OCI-LY1 (cell line): ENCODE measurements at regions not wholly inside any gene's neighbourhood (a gene's known extent, or its start where the extent isn't known, plus 50 kb on each side); places are given as distances from the start of the nearest gene placed in this dataset.

Experiments
- H2AFZ ChIP-seq: fragments of 200-600 bp; sonication (generic), shearing (Covaris generic); 2 replicates; pipeline ENCODE4 v1.6.0; 2014; ENCODE audit warnings: antibody characterized with exemption, mild to moderate bottlenecking, low read length
- H3F3A ChIP-seq: fragments of 200-600 bp; sonication (generic), shearing (Covaris generic); 2 replicates; pipeline ENCODE4 v1.6.0; 2014; ENCODE audit warnings: mild to moderate bottlenecking, antibody characterized with exemption, low read length, moderate library complexity; ENCODE audit not compliant: insufficient read depth
- H3K27ac ChIP-seq: fragments of 200-600 bp; sonication (generic); 2 replicates; pipeline ENCODE4 v1.5.1; 2014; ENCODE audit warnings: low read length, mixed run types, mild to moderate bottlenecking, low read depth; ENCODE audit not compliant: poor library complexity, severe bottlenecking
- H3K27me3 ChIP-seq: fragments of 200-600 bp; sonication (generic); 2 replicates; pipeline ENCODE4 v1.6.0; 2014; ENCODE audit warnings: antibody characterized with exemption, mild to moderate bottlenecking, low read length, moderate library complexity; ENCODE audit not compliant: insufficient read depth
- H3K36me3 ChIP-seq: fragments of 200-600 bp; sonication (generic); 2 replicates; pipeline ENCODE4 v1.6.1; 2014; ENCODE audit warnings: mild to moderate bottlenecking, antibody characterized with exemption, low read length, moderate library complexity, mixed read lengths; ENCODE audit not compliant: insufficient read depth
- H3K4me1 ChIP-seq: fragments of 200-600 bp; sonication (generic); 2 replicates; pipeline ENCODE4 v1.5.1; 2014; ENCODE audit warnings: mild to moderate bottlenecking, low read length, moderate library complexity; ENCODE audit not compliant: insufficient read depth, severe bottlenecking
- H3K4me2 ChIP-seq: fragments of 200-600 bp; sonication (generic), shearing (Covaris generic); 2 replicates; pipeline ENCODE4 v1.6.1; 2014; ENCODE audit warnings: low read length
- H3K4me3 ChIP-seq: fragments of 200-600 bp; sonication (generic); 2 replicates; pipeline ENCODE4 v1.5.1; 2014; ENCODE audit warnings: low read length, low read depth, mild to moderate bottlenecking, mixed read lengths; ENCODE audit not compliant: poor library complexity, severe bottlenecking
- H3K79me2 ChIP-seq: fragments of 200-600 bp; shearing (Covaris generic); 2 replicates; pipeline ENCODE4 v1.6.1; 2016; ENCODE audit warnings: mixed run types, low read length, mixed read lengths; ENCODE audit not compliant: insufficient read depth
- H3K9ac ChIP-seq: fragments of 200-600 bp; sonication (generic), shearing (Covaris generic); 2 replicates; pipeline ENCODE4 v1.6.1; 2014; ENCODE audit warnings: mild to moderate bottlenecking, low read length, mixed read lengths
- H3K9me2 ChIP-seq: fragments of 200-600 bp; sonication (generic), shearing (Covaris generic); 2 replicates; pipeline ENCODE4 v1.6.1; 2014; ENCODE audit warnings: low read depth, mild to moderate bottlenecking, low read length, mixed read lengths
- H3K9me3 ChIP-seq: fragments of 200-600 bp; shearing (Covaris generic); 2 replicates; pipeline ENCODE4 v1.6.1; 2014; ENCODE audit warnings: low read length, mixed read lengths
- H4K20me1 ChIP-seq: fragments of 200-600 bp; sonication (generic), shearing (Covaris generic); 2 replicates; pipeline ENCODE4 v1.6.0; 2016; ENCODE audit warnings: mild to moderate bottlenecking, low read length; ENCODE audit not compliant: insufficient read depth
- CTCF ChIP-seq: fragments of 200-600 bp; sonication (generic), shearing (Covaris generic); IDR thresholded peaks from 2 replicates; pipeline ENCODE4 v1.5.1; 2017; ENCODE audit warnings: mild to moderate bottlenecking, antibody characterized with exemption, low read length, moderate library complexity, mixed read lengths
- EZH2 ChIP-seq: fragments of 200-600 bp; sonication (generic), shearing (Covaris generic); IDR thresholded peaks from 2 replicates; pipeline ENCODE4 v1.8.0; 2017; ENCODE audit warnings: borderline replicate concordance, mixed run types, mild to moderate bottlenecking, antibody characterized with exemption, low read length, moderate library complexity, mixed read lengths

- no peaks in the 10 kb centered on the region for H3K4me1 ChIP-seq
- H3K79me2 ChIP-seq, result no peaks in the 10 kb centered on the region
- H3K9ac ChIP-seq, result no peak overlapping the region
- H2AFZ ChIP-seq, result no peak overlapping the region
- H4K20me1 ChIP-seq, result no peaks in the 10 kb centered on the region
- H3K9me2 ChIP-seq, result no peaks in the 10 kb centered on the region
- no peak for TF ChIP-seq EZH2
- TF ChIP-seq CTCF, result no peak
- no peaks in the 10 kb centered on the region for H3K27me3 ChIP-seq
- H3F3A ChIP-seq, result no peaks in the 10 kb centered on the region
- peaks cover 10% of the 10 kb centered on the region for H3K9me3 ChIP-seq
- H3K4me2 ChIP-seq, result no peak overlapping the region
- H3K27ac ChIP-seq, result no peak overlapping the region
- no peaks in the 10 kb centered on the region for H3K36me3 ChIP-seq
- no peak overlapping the region for H3K4me3 ChIP-seq
Measured at GRCh38 chr3:159253860-159254259, 452.0 kb downstream of the MFSD1 start.

- H3F3A ChIP-seq, result no peaks in the 10 kb centered on the region
- H3K27me3 ChIP-seq, result no peaks in the 10 kb centered on the region
- no peak overlapping the region for H3K4me2 ChIP-seq
- TF ChIP-seq CTCF, result no peak
- no peak for TF ChIP-seq EZH2
- H3K4me3 ChIP-seq, result no peak overlapping the region
- no peak overlapping the region for H3K9ac ChIP-seq
- no peak overlapping the region for H3K27ac ChIP-seq
- H3K36me3 ChIP-seq, result no peaks in the 10 kb centered on the region
- H3K9me3 ChIP-seq, result peaks cover 2% of the 10 kb centered on the region
- no peaks in the 10 kb centered on the region for H3K4me1 ChIP-seq
- H3K79me2 ChIP-seq, result no peaks in the 10 kb centered on the region
- no peak overlapping the region for H2AFZ ChIP-seq
- no peaks in the 10 kb centered on the region for H4K20me1 ChIP-seq
- no peaks in the 10 kb centered on the region for H3K9me2 ChIP-seq
Measured at GRCh38 chr3:159257954-159258353, 456.1 kb downstream of the MFSD1 start.

- no peaks in the 10 kb centered on the region for H4K20me1 ChIP-seq
- H3K9ac ChIP-seq, result no peak overlapping the region
- no peak overlapping the region for H3K4me2 ChIP-seq
- no peaks in the 10 kb centered on the region for H3K9me2 ChIP-seq
- H3K4me3 ChIP-seq, result no peak overlapping the region
- no peaks in the 10 kb centered on the region for H3F3A ChIP-seq
- TF ChIP-seq CTCF (no peak), EZH2 (no peak)
- no peaks in the 10 kb centered on the region for H3K36me3 ChIP-seq
- no peaks in the 10 kb centered on the region for H3K4me1 ChIP-seq
- H3K27me3 ChIP-seq, result no peaks in the 10 kb centered on the region
- H2AFZ ChIP-seq, result no peak overlapping the region
- H3K9me3 ChIP-seq, result no peaks in the 10 kb centered on the region
- no peak overlapping the region for H3K27ac ChIP-seq
- H3K79me2 ChIP-seq, result no peaks in the 10 kb centered on the region
Measured at GRCh38 chr3:159258934-159259333, 457.1 kb downstream of the MFSD1 start.
